ENCODE measurements at regions not wholly inside any gene's neighbourhood (a gene's known extent, or its start where the extent isn't known, plus 50 kb on each side); places are given as distances from the start of the nearest gene placed in this dataset.

DNA sequence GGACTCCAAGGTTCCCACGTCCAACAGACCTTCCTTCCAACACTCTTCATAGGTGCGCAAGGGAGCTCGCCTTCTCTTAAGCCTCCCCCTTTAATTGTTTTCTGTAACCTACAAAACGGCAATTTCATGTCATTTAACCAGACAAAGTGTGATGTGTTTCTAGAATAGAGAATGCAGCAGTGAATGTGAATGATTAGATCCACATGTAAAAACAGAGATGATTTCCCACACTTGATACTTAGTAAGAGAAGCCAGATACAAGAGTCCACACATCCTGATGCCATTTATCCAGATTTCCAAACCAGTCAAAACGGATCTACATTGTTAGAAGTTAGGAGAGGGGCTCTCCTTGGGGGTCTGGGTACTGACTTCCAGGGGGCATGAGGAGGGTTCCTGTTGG, 89.3 kb downstream of the IRF8 start:
- TF ChIP-seq, protein P1, sequence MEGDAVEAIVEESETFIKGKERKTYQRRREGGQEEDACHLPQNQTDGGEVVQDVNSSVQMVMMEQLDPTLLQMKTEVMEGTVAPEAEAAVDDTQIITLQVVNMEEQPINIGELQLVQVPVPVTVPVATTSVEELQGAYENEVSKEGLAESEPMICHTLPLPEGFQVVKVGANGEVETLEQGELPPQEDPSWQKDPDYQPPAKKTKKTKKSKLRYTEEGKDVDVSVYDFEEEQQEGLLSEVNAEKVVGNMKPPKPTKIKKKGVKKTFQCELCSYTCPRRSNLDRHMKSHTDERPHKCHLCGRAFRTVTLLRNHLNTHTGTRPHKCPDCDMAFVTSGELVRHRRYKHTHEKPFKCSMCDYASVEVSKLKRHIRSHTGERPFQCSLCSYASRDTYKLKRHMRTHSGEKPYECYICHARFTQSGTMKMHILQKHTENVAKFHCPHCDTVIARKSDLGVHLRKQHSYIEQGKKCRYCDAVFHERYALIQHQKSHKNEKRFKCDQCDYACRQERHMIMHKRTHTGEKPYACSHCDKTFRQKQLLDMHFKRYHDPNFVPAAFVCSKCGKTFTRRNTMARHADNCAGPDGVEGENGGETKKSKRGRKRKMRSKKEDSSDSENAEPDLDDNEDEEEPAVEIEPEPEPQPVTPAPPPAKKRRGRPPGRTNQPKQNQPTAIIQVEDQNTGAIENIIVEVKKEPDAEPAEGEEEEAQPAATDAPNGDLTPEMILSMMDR (IDR thresholded peaks at IDR 0.05) = no peak
- Histone ChIP-seq H3K4me1 (no peaks in the 10 kb centered on the region), H3K9me3 (no peaks in the 10 kb centered on the region), H3K36me3 (no peaks in the 10 kb centered on the region), H3K4me3 (no peak overlapping the region), H3K27me3 (peaks cover 0 to 71% of the 10 kb centered on the region in 2 donors), H3K27ac (no peak overlapping the region)
- DNase-seq = no peak
- intact Hi-C loops (cut with DNase I; ENCODE audit: low total_unique reads) = loop anchor here (10.0 kb wide), 1 partner anchor 164 kb away; no protein-coding TSS in a partner anchor

DNA sequence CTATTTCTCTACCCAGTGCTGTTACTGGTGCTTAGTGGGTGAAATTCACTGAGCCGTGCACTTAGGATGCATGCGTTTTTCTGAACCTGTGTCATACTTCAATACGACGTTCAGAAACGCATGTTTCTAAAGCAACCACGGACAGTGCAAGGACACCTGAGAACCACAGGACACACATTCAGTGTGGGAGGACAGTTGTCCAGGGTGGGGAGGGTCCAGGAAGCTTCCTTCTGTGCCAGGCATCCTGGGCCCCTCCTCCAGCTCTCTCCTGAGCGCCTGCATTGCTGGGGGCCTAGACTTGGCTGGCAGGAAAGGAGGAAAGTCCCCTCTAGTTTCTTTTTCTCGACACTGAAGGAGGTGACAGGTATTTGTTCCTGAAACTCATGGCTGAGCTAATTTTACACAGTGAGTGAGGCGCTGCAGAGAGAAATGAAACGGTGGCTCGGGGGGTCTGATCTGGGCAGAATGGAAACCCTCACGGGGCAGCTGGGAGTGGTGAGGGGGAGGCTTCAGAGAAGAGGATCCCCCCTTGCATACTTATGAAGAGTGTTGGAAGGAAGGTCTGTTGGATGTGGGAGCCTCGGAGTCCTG, 89.9 kb downstream of the IRF8 start:
- Histone ChIP-seq H3K27ac (no peak overlapping the region), H3K4me1 (no peaks in the 10 kb centered on the region), H3K36me3 (no peaks in the 10 kb centered on the region), H3K9me3 (no peaks in the 10 kb centered on the region), H3K4me3 (no peak overlapping the region), H3K27me3 (peaks cover 0 to 69% of the 10 kb centered on the region in 2 donors)
- TF ChIP-seq, protein P1 (IDR thresholded peaks at IDR 0.05) = no peak
- intact Hi-C loops (cut with DNase I; ENCODE audit: low total_unique reads) = loop anchor here (10.0 kb wide), 1 partner anchor 164 kb away; no protein-coding TSS in a partner anchor
- DNase-seq = no peak

DNA sequence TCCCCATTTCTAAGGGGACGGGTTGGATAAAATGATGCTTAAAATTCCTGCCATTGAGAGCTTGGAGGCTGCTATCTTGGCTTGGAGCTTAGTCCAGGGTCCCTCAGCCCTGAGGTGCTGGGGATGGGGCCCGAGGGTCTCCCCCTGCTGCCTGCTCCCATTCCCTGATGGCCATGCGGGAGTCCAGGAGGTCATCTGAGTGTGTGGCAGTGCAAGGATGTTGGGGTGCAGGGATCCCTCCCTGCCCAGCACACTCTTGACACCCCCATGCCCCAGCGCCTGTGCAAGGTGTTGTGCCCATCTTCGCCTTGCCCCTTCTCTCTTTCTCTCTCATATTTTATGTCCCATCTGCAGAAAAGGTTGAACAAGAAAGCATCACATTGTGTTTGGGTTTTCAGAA, 90.4 kb downstream of the IRF8 start:
- Histone ChIP-seq H3K9me3 (no peaks in the 10 kb centered on the region), H3K4me1 (no peaks in the 10 kb centered on the region), H3K27me3 (peaks cover 0 to 68% of the 10 kb centered on the region in 2 donors), H3K4me3 (no peak overlapping the region), H3K27ac (no peak overlapping the region), H3K36me3 (no peaks in the 10 kb centered on the region)
- DNase-seq = no peak
- TF ChIP-seq, protein P1 (IDR thresholded peaks at IDR 0.05) = no peak
- intact Hi-C loops (cut with DNase I; ENCODE audit: low total_unique reads) = loop anchor here (10.0 kb wide), 1 partner anchor 165 kb away; no protein-coding TSS in a partner anchor

DNA sequence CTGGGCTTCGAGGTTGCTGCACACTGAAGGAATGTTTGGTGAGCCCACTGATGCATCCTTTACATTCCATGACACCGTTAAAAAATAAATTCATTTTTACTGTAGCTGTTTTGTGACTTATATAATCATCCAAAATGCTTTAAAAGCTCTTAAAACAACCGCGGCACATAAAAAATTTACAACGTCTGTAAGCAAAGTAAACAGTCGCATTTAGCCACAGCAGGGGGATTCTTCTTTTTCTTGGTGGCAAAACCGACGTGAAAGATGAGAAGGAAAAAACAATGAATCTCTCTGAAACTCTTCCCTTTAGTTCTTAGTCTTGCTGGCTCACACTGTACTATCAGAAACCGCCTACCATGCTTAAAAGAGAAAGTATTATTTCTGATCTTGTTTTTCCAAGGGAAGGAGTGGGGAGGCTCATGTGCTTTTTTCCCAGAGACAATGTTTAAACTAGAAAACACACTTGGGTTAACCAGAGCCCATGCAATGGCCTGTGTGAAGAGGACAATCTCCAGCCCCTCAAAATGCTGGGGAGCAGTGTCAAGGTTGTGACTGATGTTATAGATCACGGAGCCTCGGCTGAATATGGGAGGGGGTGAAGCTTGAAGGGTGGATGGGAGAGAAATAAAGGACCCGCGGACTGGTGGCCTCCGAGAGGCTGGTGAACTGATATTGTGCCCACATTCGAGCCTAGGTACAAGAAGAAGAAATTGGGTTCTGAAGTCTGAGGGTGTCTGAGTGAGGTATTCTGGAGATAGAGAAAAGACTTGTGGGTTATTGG, 91.1 kb downstream of the IRF8 start:
- Histone ChIP-seq H3K27me3 (peaks cover 0 to 67% of the 10 kb centered on the region in 2 donors), H3K27ac (no peak overlapping the region), H3K9me3 (no peaks in the 10 kb centered on the region), H3K4me1 (no peaks in the 10 kb centered on the region), H3K4me3 (no peak overlapping the region), H3K36me3 (no peaks in the 10 kb centered on the region)
- intact Hi-C loops (cut with DNase I; ENCODE audit: low total_unique reads) = loop anchor here (10.0 kb wide), 1 partner anchor 165 kb away; no protein-coding TSS in a partner anchor
- TF ChIP-seq, protein P1 (IDR thresholded peaks at IDR 0.05) = no peak
- no peak for DNase-seq

DNA sequence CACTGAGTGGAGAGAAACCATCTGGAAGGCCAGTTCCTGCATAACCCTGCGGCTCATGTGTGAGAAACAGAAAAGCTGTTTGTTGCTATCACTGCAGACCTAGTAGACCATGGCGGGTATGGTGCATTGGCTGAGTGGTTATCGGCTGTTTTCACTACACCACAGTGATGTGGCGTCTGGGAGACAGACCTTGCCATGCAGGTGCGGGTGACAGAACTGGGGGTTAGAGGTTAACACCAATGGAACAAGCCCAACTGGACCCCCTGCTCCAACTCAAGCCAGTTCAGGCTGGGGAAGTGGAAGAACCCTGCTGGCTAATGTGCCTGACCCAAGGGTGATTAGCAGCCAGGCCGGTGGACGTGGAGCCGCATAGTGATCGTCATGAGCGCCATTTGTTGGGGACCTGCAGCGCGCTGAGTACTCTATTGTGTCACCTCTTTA, 91.9 kb downstream of the IRF8 start:
- no peak for DNase-seq
- peaks cover 0 to 66% of the 10 kb centered on the region in 2 donors for H3K27me3 ChIP-seq
- H3K36me3 ChIP-seq = no peaks in the 10 kb centered on the region
- H3K4me1 ChIP-seq = peaks cover 0 to 2% (median 0%) of the 10 kb centered on the region in 4 donors
- no peak overlapping the region for H3K4me3 ChIP-seq
- TF ChIP-seq, protein P1 (IDR thresholded peaks at IDR 0.05) = no peak
- no peak overlapping the region for H3K27ac ChIP-seq
- intact Hi-C loops (cut with DNase I; ENCODE audit: low total_unique reads) = no loop called here
- H3K9me3 ChIP-seq = no peaks in the 10 kb centered on the region
